OCI-LY1 (cell line): ENCODE measurements at regions not wholly inside any gene's neighbourhood (a gene's known extent, or its start where the extent isn't known, plus 50 kb on each side); places are given as distances from the start of the nearest gene placed in this dataset.

Experiments
- EZH2 ChIP-seq: fragments of 200-600 bp; sonication (generic), shearing (Covaris generic); IDR thresholded peaks from 2 replicates; pipeline ENCODE4 v1.8.0; 2017; ENCODE audit warnings: borderline replicate concordance, mixed run types, mild to moderate bottlenecking, antibody characterized with exemption, low read length, moderate library complexity, mixed read lengths
- TF ChIP-seq, protein P1 (sequence below): fragments of 200-600 bp; sonication (generic), shearing (Covaris generic); IDR thresholded peaks from 2 replicates; pipeline ENCODE4 v1.5.1; 2017; ENCODE audit warnings: mild to moderate bottlenecking, antibody characterized with exemption, low read length, moderate library complexity, mixed read lengths

DNA sequence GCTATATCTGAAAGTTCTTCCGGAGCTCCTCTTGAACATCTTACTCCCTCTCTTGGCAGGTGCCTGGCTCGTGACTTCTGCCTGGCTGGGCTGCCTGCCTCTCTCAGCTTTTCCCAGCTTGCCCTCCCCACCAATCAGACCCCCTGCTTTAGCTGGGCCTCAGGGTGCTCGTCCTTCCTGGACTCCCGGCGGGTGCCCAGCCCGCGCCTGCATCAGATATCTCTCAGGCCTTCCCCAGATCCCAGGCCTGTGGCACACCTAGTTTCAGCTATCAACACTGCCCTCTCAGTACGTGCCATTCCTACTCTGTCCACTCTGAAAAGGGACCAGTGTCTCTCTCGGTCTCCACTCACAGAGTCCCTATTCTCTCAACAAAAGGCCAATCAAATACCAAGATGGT lies 96.5 kb upstream of the CLDN14 start:
- no peak for TF ChIP-seq EZH2
- TF ChIP-seq, protein P1, sequence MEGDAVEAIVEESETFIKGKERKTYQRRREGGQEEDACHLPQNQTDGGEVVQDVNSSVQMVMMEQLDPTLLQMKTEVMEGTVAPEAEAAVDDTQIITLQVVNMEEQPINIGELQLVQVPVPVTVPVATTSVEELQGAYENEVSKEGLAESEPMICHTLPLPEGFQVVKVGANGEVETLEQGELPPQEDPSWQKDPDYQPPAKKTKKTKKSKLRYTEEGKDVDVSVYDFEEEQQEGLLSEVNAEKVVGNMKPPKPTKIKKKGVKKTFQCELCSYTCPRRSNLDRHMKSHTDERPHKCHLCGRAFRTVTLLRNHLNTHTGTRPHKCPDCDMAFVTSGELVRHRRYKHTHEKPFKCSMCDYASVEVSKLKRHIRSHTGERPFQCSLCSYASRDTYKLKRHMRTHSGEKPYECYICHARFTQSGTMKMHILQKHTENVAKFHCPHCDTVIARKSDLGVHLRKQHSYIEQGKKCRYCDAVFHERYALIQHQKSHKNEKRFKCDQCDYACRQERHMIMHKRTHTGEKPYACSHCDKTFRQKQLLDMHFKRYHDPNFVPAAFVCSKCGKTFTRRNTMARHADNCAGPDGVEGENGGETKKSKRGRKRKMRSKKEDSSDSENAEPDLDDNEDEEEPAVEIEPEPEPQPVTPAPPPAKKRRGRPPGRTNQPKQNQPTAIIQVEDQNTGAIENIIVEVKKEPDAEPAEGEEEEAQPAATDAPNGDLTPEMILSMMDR = no peak
